Putamen (tissue), 1 donor: ENCODE measurements at regions not wholly inside any gene's neighbourhood (a gene's known extent, or its start where the extent isn't known, plus 50 kb on each side); places are given as distances from the start of the nearest gene placed in this dataset.
"Not testable (repeated sequence)": the region's sequence is repeated elsewhere in the genome, so short reads cannot be mapped to it uniquely, and the experiment has no call there.

ENCODE experiments used
- DNase-seq: peaks from one replicate; pipeline ENCODE4 v3.0.0-alpha.2; 2016; ENCODE audit warnings: low spot score

DNA sequence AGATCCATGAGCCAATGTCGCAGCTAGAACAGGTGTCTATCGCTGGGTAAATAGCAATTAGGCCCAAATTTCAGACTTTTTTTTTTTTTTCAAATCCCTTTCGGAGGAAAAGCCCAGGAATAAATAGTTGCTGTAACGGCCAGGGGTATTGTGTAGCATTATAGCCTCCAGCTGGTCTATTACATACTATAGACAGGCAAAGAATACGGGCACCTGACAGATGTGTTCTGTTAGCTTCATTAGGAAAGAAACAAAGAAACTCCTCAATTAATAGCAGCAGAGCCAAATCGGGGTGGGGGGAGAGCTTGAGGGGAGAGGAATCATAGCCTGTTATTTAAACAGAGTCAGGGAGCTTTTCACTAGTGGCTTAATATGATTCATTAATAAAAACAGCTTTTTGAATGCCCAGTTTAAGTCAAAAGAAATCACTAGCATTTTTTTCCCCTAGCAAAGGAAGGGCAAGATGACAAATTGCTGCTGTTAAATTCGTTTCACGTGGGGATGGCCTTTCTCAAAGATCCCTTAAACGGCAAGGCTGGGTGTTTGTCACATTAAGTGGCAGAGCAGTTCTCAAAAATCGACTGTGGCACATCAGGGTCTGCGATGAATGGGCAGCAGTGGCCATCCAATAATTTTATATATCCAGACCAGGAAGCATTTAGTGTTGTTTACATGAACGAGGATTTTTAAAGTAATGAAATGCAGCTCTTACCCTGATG is 139.4 kb downstream of the ID4 start:
- no peak for DNase-seq

DNA sequence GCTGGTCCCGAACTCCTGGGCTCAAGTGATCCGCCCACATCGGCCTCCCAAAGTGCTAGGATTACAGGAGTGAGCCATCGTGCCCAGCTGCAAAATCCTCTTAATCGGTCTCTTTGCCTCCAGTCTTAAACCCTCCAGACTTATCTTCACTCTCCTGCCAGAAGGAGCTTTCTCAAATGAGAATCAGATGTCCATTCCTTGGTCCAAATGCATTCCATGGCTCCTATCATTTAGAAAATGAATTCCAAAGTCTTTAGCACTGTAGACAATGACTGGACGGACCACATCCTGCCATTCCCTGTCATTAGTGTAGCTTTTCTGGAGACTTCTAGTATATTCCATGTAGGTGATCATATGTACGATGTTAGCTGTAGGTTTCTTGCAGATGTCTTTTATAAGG is 141.9 kb downstream of the ID4 start:
- DNase-seq = no peak

DNA sequence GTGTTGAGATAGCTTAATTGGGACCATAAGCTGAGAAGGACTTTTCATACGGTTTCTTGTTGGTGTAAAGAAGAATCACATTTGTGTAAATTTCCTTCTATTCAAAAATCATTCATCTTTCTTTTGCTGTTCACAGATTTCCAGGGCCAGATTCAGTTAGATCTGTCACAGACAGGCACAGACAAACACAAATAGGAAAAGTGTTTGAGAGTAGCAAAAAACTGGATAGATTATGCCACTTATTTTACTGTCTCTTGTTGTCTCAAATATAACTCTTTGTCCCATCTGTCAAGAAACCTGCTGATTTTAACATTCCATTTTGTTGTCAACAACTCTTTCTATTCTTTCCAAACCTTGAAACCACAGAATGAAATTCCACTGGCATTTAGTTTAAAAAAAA is 142.8 kb downstream of the ID4 start:
- no peak for DNase-seq

DNA sequence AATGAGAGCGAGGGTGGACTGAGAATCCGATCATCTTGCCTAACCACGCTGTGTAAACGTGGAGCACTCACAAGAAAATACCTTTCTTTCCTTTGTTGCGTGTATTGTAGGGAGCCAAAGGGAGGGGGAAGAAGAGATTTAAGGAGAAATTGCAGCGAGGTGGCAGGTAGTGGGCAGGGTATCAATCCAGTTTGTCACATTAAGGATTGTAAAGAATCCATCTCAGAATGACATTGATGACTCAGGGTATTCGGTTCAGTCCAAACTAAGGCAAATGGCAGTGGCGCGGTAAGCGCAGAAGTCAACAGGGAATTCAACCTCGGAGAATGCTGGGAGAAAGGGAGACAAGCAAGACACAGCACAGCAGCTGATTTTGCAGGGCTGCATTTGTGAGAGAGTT is 146.2 kb downstream of the ID4 start:
- DNase-seq = peak; percentile 72

- DNase-seq = peak; percentile 63
Observed at GRCh38 chr6:19986691-19987438, 149.7 kb downstream of the ID4 start.

- DNase-seq = no peak
Observed at GRCh38 chr6:19988555-19988954, 151.4 kb downstream of the ID4 start.

GRCh38 chr6:19991176-19991575 is 154.0 kb downstream of the ID4 start:
- no peak for DNase-seq

GRCh38 chr6:19994909-19995308 is 157.7 kb downstream of the ID4 start:
- no peak for DNase-seq

DNA sequence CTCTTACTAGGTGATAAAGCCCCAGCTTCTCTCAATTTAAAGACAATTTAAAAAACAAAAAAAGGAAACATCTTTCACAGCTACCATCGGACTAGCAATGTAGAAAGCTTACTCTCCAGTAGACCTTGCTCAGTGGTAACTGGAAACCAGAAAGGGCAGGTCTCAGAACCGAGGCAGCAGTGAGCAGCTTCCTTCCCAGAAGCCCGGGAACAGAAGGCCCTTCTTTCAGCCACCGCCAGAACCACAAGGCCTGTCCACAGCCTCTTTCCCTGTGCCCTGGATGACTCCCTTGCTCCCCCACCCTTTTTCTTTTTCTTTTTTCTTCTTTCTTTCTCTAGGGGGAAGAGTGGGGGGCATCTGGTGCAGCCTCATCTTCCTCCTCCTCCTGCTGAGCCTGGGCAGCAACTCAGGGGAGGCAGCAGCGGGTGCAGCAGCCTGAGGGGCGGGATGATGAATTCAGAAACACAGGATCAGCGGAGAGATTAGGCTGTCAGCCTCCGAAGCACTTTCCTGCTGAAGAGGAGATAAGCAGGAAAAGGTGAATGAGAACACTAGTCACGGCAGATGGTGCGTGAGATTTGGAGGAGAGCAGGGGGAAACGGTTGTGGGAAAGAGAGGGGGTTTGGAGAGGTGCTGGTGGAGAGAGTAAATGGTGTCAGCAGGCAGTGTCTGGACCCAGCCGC is 158.5 kb downstream of the ID4 start:
- no peak for DNase-seq

GRCh38 chr6:19997104-19997503 is 159.9 kb downstream of the ID4 start:
- DNase-seq = no peak

DNA sequence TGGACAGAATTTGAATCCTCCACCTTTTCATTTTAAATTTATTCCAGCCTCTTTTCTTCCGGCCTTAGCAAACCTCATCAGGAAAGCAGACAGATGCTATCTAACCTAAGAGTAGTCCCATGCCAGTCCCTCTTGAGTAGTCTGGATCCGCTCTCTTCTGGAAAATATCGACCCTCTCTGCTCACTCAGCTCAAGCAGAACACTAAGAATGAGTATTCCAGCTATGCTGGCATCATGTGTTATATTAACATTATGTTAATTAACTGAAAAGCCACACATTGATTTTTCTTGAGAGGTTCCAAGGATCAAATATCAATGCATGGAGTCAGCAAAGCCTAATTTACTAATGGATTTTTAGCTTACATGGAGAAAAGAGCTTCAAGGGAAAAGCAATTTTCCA is 161.4 kb downstream of the ID4 start:
- no peak for DNase-seq

DNA sequence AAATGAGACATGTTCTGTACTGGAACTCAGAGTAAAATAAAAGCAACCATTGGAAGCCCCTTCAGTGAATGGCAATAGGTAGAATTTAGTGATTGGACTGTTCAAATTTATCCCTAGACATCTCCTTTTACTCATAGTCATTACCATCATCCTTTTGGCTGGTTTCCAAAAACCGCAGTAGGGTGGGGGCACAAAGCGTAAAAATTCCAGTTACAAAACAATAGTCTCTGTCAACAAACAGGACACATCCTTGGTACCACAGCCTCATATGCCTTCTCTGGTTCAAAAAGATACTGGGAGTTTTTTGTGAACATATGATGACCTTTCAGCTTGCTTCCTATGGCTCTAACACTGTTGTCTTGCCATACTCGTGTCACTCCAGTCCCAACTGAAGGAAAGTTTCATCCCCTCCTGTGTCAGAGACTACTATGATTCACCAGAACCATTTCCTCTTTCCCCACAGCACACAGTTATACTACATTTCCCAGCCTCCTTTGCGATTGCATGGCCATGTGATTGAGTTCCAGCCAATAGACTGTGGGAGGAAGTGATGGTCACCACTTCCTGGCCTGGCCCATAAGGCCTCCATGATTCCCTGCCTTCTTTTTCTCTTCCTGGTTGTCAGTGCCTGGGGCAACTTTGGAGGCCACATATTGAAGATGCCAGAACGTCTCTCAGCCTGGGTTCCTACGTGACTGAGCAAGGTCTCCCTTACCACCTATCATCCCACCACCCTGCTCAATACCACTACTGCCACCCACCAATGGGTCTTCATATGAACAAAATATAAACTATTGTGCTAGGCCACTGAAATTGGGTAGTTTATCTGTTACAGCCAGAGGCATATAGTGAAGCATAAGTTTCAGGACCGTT is 162.4 kb downstream of the ID4 start:
- DNase-seq = no peak

GRCh38 chr6:20001286-20001685 is 164.1 kb downstream of the ID4 start:
- no peak for DNase-seq

GRCh38 chr6:20006037-20006436 is 168.9 kb downstream of the ID4 start:
- no peak for DNase-seq

DNA sequence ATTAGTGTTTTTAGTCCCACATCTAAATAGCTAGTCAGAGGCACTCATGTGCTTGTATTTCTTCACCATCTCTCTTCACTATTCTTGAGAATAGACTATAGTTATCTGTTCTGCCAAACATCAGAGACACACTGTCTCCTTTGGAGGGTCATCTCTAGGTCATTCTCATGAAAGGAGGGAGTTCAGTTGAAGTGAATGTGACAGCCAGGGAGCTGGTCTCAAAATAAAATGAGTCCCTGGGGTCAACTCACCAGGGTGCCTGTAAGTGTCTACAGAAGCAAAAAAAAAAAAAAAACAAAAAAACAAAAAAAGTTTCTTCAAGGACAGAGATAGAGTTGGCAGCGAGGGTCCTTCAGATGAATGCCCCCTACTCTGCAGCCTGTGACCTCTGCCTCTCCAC is 171.0 kb downstream of the ID4 start:
- DNase-seq = no peak

DNA sequence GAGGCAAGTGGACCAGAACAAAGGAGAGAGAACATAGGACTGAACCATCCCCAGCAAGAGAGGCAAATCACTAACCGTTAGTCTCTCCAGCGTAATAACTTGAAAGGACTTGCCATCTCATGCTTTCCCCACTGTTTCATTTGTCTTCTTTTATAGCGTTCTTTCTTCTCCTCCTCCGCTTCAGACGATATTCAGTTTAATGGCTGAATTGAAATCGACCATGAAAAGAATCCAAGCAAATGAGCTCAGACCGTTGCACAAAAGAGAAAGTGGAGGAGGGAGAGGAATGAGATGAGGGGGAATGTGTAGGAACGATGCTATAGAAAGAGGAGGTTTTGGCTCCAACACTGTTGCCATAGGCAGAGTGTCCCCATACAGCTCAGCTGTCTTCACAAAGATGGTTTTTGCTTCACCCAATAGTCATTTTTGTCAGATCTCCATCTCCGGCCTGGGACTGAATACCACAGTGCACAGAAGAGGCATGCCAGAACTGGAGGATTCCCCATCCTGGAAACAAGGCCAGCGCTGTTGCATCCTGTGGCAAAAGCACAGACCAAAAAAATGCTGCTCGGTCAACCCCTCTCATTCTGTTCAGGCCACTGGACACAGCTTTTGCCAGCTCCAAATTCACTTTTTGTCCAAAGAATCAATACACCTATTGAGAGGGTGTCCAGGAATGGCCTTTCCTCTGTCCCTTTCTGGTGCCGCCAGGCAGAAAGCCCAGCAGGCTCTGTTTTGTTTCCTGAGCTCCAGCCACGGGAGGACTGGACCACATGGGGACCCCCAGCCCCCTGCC is 176.1 kb downstream of the ID4 start:
- no peak for DNase-seq

DNA sequence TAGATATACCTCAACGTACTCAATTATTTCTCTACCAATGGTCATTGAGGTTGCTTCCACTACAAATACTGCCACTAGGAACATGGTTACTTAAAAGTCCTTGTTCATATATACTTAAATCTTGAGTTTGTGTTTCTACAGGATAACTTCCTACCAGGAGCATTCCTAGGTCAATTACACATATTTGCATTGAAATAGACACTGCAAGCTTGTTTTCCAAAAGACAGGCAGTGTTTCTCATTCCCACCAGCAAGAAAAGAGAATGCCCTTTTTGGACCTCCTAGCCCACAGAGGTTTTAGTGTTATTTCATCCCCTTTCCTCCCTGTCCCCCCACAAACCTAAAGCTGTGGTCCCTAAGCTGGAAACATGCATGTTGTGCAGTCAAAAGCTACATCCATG is 177.3 kb downstream of the ID4 start:
- DNase-seq = no peak

- no peak for DNase-seq
Observed at GRCh38 chr6:20020526-20020925, 183.4 kb downstream of the ID4 start.

- no peak for DNase-seq
Observed at GRCh38 chr6:20021795-20022194, 184.6 kb downstream of the ID4 start.

- DNase-seq = not testable (repeated sequence)
Observed at GRCh38 chr6:20023549-20024315, 186.6 kb downstream of the ID4 start.

DNA sequence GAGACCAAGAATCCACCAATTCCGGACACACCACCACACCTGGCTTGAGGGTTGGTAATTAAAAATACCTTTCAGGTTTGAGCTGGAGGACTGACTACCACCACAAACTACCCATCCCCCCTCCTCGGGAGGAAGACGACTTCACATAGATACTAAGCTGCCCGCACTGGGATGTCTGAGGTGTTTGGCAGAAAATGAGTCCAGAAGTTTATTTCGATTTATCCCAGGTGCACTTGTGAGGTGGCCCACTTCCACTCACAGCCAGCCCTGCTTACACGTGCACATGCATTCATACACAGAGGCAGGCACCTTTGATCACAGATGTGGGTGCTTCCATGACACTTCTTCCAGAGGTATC is 187.1 kb downstream of the ID4 start:
- DNase-seq = no peak
